Esophagus (tissue), 2 donors: ENCODE measurements at regions not wholly inside any gene's neighbourhood (a gene's known extent, or its start where the extent isn't known, plus 50 kb on each side); places are given as distances from the start of the nearest gene placed in this dataset.

ENCODE experiments used
- H3K27ac ChIP-seq, 2 donors: one replicate each; pipeline ENCODE4 v1.5.1; 2013; ENCODE audit warnings: low read depth in 2 of 2, mild to moderate bottlenecking in 2 of 2, inconsistent platforms in 1 of 2, low read length in 1 of 2, moderate library complexity in 1 of 2
- H3K27me3 ChIP-seq, 2 donors: one replicate each; pipeline ENCODE4 v1.6.1; 2013; ENCODE audit warnings: low read length in 2 of 2, control low read depth in 1 of 2, mild to moderate bottlenecking in 1 of 2; ENCODE audit not compliant: insufficient read depth in 2 of 2, control insufficient read depth in 1 of 2
- H3K36me3 ChIP-seq, 2 donors: one replicate each; pipeline ENCODE4 v1.6.1; 2013; ENCODE audit warnings: low read length in 1 of 2; ENCODE audit not compliant: control insufficient read depth in 2 of 2, insufficient read depth in 2 of 2
- H3K4me1 ChIP-seq, 2 donors: one replicate each; pipeline ENCODE4 v1.6.1; 2013; ENCODE audit warnings: low read length in 1 of 2; ENCODE audit not compliant: control insufficient read depth in 2 of 2, insufficient read depth in 2 of 2
- H3K4me3 ChIP-seq, 2 donors: one replicate each; pipeline ENCODE4 v1.5.1; 2013; ENCODE audit warnings: low read length in 2 of 2, mild to moderate bottlenecking in 2 of 2, low read depth in 1 of 2, moderate library complexity in 1 of 2
- H3K9me3 ChIP-seq, 2 donors: one replicate each; pipeline ENCODE4 v1.6.1; 2013; ENCODE audit warnings: mild to moderate bottlenecking in 2 of 2, low read depth in 1 of 2, low read length in 1 of 2, moderate library complexity in 1 of 2; ENCODE audit not compliant: control insufficient read depth in 2 of 2, insufficient read depth in 1 of 2
- WGBS, 2 donors: extraction: QIAGEN DNeasy Blood & Tissue Kit; methylation state at CpG; one replicate each; pipeline ENCODE4 v1.1.7; 2013; 5-methylcytosine and 5-hydroxymethylcytosine counted together
- donor health status: healthy with polysubstance abuse.
- donor health status: Bipolar disorder and iron deficiency.

DNA sequence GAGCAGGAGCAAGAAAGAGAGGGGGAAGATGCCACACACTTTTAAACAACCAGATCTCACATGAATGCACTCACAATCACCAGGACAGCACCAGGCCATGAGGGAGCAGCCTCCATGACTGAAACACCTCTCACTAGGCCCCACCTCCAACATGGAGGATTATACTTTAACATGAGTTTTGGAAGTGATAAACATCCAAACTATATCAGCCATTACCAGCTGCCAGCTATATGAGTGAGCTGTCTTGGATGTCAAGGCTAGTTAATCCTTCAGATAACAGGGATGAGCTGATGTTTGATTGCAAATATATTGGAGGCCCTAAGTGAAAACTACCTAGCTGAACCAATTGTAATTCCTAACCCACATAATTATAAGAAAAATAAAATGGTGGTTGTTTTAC, 108.4 kb upstream of the DCBLD2 start:
- no peak overlapping the region for H3K4me3 ChIP-seq
- no peaks in the 10 kb centered on the region for H3K4me1 ChIP-seq
- no peaks in the 10 kb centered on the region for H3K27me3 ChIP-seq
- H3K36me3 ChIP-seq: no peaks in the 10 kb centered on the region
- H3K9me3 ChIP-seq: no peaks in the 10 kb centered on the region
- H3K27ac ChIP-seq: no peak overlapping the region

DNA sequence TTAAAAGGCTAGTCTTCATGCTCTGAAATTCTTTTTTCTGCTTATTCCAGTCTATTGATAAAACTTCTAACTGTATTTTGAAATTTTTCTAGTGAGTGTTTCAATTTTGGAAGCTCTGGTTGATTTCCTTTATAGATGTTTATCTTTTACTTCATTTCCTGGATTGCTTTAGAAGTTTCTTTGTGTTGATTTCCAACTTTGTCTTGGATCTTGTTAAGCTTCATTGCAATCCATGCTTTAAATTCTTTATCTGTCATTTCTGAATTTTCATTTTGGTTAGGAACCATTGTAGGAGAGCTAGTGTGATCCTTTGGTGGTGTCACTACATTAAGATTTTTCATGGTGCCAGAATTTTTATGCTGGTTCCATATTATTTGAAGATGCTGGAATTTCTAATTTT, 105.2 kb upstream of the DCBLD2 start:
- Histone ChIP-seq H3K4me1 (no peaks in the 10 kb centered on the region), H3K36me3 (no peaks in the 10 kb centered on the region), H3K27me3 (no peaks in the 10 kb centered on the region), H3K27ac (no peak overlapping the region), H3K4me3 (no peak overlapping the region), H3K9me3 (no peaks in the 10 kb centered on the region)

DNA sequence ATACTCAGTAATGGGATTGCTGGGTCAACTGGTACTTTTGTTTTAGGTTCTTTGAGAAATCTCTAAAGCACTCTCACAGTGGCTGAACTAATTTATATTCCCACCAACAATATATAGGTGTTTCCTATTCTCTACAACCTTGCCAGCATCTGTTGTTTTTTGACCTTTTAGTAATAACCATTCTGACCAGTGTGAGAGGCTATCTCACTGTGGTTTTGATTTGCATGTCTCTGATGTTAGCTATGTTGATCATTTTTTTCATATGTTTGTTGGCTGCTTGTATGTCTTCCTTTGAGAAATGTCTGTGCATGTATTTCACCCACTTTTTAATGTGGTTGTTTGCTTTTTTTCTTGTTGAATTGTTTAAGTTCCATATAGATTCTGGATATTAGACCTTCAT, 98.2 kb upstream of the DCBLD2 start:
- Histone ChIP-seq H3K27ac (no peak overlapping the region), H3K9me3 (no peaks in the 10 kb centered on the region), H3K36me3 (no peaks in the 10 kb centered on the region), H3K4me3 (no peak overlapping the region), H3K27me3 (no peaks in the 10 kb centered on the region), H3K4me1 (no peaks in the 10 kb centered on the region)

DNA sequence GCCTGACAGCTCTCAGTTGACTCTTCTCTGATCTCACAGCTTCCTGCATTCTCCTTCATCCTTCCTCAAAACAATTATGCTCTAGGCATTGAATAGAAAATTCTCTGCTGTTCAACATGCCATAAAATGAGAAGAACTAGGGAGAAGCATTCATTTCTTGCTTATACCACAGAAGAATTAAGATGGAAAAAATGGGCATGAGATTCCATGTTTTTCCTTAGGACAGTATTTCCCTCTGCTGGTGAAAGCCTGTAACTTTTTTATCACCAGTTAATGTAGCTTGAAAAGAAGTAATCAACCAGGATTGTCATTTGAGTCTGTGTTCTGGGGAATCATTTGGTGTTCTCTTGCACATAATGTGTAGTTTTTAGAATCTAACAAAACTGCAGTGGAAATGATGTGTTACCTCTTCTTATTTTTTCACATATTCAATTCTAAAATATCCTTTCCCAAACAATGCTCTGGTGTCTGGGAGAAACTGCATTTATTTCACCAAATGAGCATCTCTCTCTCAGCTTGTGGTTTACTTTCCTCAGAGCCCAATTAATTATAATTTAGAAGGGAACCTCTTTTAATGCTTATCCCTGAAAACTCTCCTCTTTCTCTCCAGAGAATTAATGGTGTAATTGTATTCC, 92.8 kb upstream of the DCBLD2 start:
- no peaks in the 10 kb centered on the region for H3K4me1 ChIP-seq

DNA sequence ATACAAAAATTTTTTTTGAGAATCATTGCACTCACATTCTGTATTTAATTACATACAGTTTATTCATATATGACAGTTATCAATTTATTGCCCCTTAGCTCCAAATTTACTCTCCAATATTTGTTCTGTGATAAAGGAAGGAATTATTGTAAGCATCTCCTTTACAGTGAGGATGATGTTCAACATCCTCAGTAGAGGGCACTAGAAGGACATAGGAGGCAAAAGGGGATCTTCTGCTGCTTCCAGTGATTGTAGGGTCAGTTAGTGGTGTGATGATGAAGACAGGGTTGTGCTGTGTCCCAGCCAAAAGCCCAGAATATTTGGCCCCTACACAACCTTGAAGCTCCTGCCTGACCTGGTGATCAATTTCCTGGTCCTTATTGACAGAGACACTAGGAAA, 89.9 kb upstream of the DCBLD2 start:
- no peaks in the 10 kb centered on the region for H3K27me3 ChIP-seq
- no peaks in the 10 kb centered on the region for H3K4me1 ChIP-seq
- no peaks in the 10 kb centered on the region for H3K36me3 ChIP-seq
- H3K9me3 ChIP-seq: no peaks in the 10 kb centered on the region
- H3K27ac ChIP-seq: no peak overlapping the region
- no peak overlapping the region for H3K4me3 ChIP-seq

More for the DNA sequence above, 92.8 kb upstream of the DCBLD2 start:
- Histone ChIP-seq H3K9me3 (no peaks in the 10 kb centered on the region), H3K36me3 (no peaks in the 10 kb centered on the region), H3K4me3 (no peak overlapping the region), H3K27ac (no peak overlapping the region), H3K27me3 (no peaks in the 10 kb centered on the region)

DNA sequence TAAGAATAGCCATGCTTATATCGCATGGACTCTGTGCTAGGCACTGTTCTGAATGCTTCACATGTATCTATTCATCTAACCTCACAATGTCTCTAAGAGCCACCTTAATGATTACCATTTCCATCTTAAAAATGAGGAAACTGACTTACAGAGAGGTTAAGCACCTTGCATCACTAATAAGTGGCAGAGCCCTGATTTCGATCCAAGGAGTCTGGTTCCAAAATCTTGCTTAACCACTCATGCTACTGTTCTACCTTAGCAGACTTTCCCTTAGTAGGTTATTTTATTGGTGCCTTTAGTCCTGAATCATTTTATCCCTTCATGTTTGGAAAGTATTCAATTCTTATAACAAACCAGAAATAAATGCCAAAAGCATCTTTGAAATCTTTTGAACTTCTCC, 89.2 kb upstream of the DCBLD2 start:
- no peaks in the 10 kb centered on the region for H3K27me3 ChIP-seq
- H3K4me3 ChIP-seq: no peak overlapping the region
- no peaks in the 10 kb centered on the region for H3K36me3 ChIP-seq
- H3K27ac ChIP-seq: no peak overlapping the region
- H3K9me3 ChIP-seq: no peaks in the 10 kb centered on the region
- H3K4me1 ChIP-seq: no peaks in the 10 kb centered on the region
- WGBS, 2 donors: 78 to 83% methylated on average over 2 of the region's 2 CpGs

DNA sequence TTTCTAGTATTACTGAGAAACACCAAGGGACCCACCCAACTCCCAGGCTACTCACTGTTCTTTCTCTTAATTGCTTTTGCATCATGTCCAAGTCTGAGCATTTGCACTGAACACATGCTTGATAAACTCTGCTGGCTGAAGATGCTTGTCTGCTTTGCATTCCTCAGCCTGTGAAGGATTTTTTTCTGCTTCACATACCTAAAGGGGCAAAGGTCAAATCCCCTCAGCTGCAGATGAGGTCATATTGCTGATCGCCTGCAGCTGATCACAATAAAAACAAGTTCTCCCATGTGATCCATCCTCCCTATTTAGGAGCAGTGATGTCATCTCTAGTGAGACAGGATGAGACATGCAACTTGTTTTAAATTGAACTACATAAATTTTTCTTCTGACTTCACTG, 84.6 kb upstream of the DCBLD2 start:
- no peaks in the 10 kb centered on the region for H3K9me3 ChIP-seq
- no peaks in the 10 kb centered on the region for H3K4me1 ChIP-seq
- no peak overlapping the region for H3K27ac ChIP-seq
- no peaks in the 10 kb centered on the region for H3K27me3 ChIP-seq
- 20 to 26% methylated on average over 1 of the region's 1 CpG for WGBS, 2 donors
- H3K36me3 ChIP-seq: no peaks in the 10 kb centered on the region
- no peak overlapping the region for H3K4me3 ChIP-seq

DNA sequence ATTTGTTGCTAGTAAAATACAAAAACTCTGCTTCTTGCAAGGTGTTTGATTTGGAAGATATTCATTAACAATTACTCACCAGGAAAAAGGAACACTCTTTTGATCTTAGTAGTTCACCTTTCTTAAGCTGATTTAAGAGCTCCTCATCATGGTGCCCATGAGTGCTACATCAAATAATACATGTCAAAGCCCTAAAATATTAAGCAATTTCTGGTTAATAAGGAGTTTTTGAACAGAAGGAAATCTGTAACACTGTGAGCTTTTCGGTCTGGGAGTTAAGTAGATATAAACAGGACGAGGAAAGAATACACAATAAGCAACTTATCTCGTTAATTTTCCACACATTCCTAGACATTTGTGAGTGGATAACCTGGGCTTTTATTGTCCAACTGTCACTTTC, 83.9 kb upstream of the DCBLD2 start:
- Histone ChIP-seq H3K27ac (no peak overlapping the region), H3K9me3 (no peaks in the 10 kb centered on the region), H3K4me3 (no peak overlapping the region), H3K27me3 (no peaks in the 10 kb centered on the region), H3K36me3 (no peaks in the 10 kb centered on the region), H3K4me1 (no peaks in the 10 kb centered on the region)
- 28 to 36% methylated on average over 3 of the region's 3 CpGs for WGBS, 2 donors

DNA sequence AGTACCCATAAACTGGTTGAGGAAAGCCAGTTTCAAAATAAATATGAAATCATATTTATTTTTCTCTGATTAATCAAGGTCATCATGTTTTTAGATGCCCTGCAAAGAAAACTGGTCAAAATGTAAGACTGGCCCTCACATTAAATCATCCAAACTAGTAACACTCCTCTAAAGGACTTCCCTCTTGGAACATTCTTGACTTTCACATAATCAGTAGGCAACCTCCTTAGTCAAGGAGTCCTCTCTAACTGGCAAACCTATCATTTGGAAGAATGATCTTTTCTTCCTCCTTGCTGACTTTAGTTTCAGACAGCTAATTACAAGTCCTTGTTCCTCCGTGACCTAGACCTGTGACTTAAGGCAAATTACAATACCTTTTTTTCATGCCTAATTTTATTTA, 82.5 kb upstream of the DCBLD2 start:
- Histone ChIP-seq H3K36me3 (no peaks in the 10 kb centered on the region), H3K27me3 (no peaks in the 10 kb centered on the region), H3K4me3 (no peak overlapping the region), H3K27ac (no peak overlapping the region), H3K9me3 (no peaks in the 10 kb centered on the region), H3K4me1 (no peaks in the 10 kb centered on the region)
- WGBS, 2 donors: 94 to 95% methylated on average over 1 of the region's 1 CpG

DNA sequence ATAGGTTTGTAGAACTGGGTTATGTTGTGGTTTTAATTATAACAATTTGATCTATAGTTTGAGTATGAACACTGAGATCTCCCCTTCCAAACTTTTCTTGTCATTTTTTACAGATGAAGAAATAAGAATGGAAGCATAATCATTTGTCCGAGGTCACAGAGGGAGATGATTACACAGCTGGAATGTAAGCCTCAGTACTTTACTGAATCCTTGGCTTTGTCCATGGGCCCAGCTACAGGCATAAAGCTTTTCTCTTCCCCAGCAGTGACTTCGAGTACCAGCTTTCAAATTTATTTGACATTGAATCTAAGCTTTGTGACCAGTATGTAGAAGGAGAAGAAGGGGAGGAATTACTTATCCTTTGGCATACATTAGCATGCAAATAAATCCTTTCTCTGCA, 80.9 kb upstream of the DCBLD2 start:
- no peak overlapping the region for H3K4me3 ChIP-seq
- H3K36me3 ChIP-seq: no peaks in the 10 kb centered on the region
- no peak overlapping the region for H3K27ac ChIP-seq
- no peaks in the 10 kb centered on the region for H3K27me3 ChIP-seq
- WGBS, 2 donors: 62 to 63% methylated on average over 2 of the region's 2 CpGs
- H3K9me3 ChIP-seq: no peaks in the 10 kb centered on the region
- H3K4me1 ChIP-seq: no peaks in the 10 kb centered on the region
